Muscle layer of colon (tissue), 2 donors: ENCODE measurements at regions not wholly inside any gene's neighbourhood (a gene's known extent, or its start where the extent isn't known, plus 50 kb on each side); places are given as distances from the start of the nearest gene placed in this dataset.

Experiments
- H3K27ac ChIP-seq: one replicate; pipeline ENCODE4 v1.7.0; 2013; ENCODE audit warnings: low read depth, mild to moderate bottlenecking, low read length, moderate library complexity
- H3K27me3 ChIP-seq, 2 donors: one replicate each; pipeline ENCODE4 v1.7.0; 2013; ENCODE audit warnings: low read length in 2 of 2, mild to moderate bottlenecking in 2 of 2; ENCODE audit not compliant: insufficient read depth in 2 of 2, control insufficient read depth in 1 of 2
- H3K36me3 ChIP-seq: one replicate; pipeline ENCODE4 v1.7.0; 2013; ENCODE audit warnings: mild to moderate bottlenecking, low read length; ENCODE audit not compliant: insufficient read depth
- H3K4me1 ChIP-seq: one replicate; pipeline ENCODE4 v1.7.0; 2013; ENCODE audit warnings: mild to moderate bottlenecking, low read length; ENCODE audit not compliant: insufficient read depth
- H3K4me3 ChIP-seq, 2 donors: one replicate each; pipeline ENCODE4 v1.7.0; 2013; ENCODE audit warnings: low read length in 2 of 2, low read depth in 1 of 2, mild to moderate bottlenecking in 1 of 2, moderate library complexity in 1 of 2
- H3K9ac ChIP-seq: one replicate; pipeline ENCODE4 v1.7.0; 2013; ENCODE audit warnings: low read length
- H3K9me3 ChIP-seq: one replicate; pipeline ENCODE4 v1.7.0; 2013; ENCODE audit warnings: mild to moderate bottlenecking, low read length
- donor health status: abdominal sarcoma.
- donor health status: Adenocarcinoma of cecum.

GRCh38 chr2:556485-556884 is 120.7 kb downstream of the TMEM18 start:
- no peak overlapping the region for H3K4me3 ChIP-seq

DNA sequence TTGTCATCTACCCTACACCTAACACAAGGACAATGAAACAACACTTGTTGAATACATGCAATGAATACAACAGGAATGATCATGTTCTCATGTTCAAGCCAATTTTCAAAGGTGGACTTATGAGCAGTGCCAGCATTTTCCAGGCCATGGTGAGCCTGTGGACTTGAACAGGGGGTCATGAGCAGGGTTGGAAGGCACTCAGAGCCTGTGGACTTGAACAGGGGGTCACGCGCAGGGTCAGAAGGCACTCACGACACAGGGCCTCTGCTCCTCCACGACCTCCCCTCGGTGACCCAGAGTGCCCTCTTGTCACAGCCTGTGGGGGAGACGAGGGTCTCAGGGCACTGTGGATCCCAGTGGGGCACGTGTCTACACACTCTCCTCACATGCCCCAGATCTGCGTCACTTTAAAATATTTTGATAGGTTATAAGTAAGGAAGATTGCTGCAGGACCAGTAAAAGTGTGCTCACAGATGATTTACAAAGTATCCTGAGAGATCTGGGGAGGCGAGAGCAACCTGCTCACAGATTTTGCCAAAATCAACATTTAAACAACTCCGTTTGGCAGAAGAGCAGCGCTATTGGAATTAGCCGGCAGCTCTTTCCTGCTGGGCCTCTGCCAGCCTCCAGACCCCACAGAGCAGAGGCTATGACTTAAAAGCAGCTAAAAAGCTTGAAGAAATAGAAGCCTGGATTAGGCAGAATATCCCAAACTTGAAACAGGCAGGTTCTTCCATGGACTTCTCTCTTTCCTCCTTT is 121.9 kb downstream of the TMEM18 start:
- Histone ChIP-seq H3K9me3 (no peaks in the 10 kb centered on the region), H3K36me3 (no peaks in the 10 kb centered on the region), H3K4me1 (no peaks in the 10 kb centered on the region), H3K9ac (no peak overlapping the region), H3K27me3 (no peaks in the 10 kb centered on the region), H3K4me3 (no peak overlapping the region), H3K27ac (no peak overlapping the region)

More at GRCh38 chr2:556485-556884, 120.7 kb downstream of the TMEM18 start:
- H3K9me3 ChIP-seq = no peaks in the 10 kb centered on the region
- H3K36me3 ChIP-seq = no peaks in the 10 kb centered on the region
- no peak overlapping the region for H3K9ac ChIP-seq
- no peak overlapping the region for H3K27ac ChIP-seq
- no peaks in the 10 kb centered on the region for H3K27me3 ChIP-seq
- H3K4me1 ChIP-seq = no peaks in the 10 kb centered on the region

DNA sequence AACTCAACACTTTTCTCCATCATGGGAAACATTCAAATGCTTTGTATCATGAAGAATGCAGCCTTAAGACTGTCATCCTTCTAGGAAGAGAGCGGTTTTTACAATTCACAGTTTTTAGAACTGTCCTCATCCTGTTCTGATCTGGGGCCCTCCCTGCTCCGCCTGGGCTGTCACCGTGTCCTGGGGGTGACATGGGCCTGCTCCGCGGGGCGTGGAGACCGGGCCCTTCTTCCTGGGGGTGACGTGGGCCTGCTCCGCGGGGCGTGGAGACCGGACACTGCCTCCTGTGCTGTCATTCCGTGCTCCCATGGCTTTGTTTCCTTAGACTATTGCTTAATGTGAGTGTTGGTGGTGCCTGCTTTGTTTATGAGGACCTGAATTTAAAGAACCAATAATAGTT is 122.8 kb downstream of the TMEM18 start:
- no peaks in the 10 kb centered on the region for H3K36me3 ChIP-seq
- H3K4me3 ChIP-seq = no peak overlapping the region
- H3K9me3 ChIP-seq = no peaks in the 10 kb centered on the region
- no peaks in the 10 kb centered on the region for H3K27me3 ChIP-seq
- no peaks in the 10 kb centered on the region for H3K4me1 ChIP-seq
- H3K27ac ChIP-seq = no peak overlapping the region
- no peak overlapping the region for H3K9ac ChIP-seq

DNA sequence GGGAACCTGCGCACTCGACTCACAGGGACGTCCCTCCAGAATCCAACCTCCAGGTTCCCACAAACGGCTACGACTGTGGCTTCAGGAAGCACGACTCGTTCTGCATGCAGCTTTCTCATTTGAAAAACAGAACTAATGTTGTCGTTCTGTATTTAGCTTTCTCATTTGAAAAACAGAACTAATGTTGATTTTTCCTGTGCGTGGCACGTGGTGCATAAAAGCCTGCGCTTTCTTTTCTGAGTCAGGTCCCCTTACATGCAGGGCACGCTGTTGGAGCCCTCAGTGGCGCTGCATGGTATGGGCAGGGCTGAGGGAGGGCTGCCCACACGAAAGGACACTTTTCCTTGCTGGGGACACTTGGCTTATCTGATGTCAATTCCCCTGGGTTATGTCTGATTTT is 124.3 kb downstream of the TMEM18 start:
- no peaks in the 10 kb centered on the region for H3K9me3 ChIP-seq
- H3K4me1 ChIP-seq = no peaks in the 10 kb centered on the region
- no peak overlapping the region for H3K27ac ChIP-seq
- no peaks in the 10 kb centered on the region for H3K27me3 ChIP-seq
- H3K36me3 ChIP-seq = no peaks in the 10 kb centered on the region
- H3K9ac ChIP-seq = no peak overlapping the region
- H3K4me3 ChIP-seq = no peak overlapping the region

- no peak overlapping the region for H3K27ac ChIP-seq
- no peaks in the 10 kb centered on the region for H3K9me3 ChIP-seq
- no peaks in the 10 kb centered on the region for H3K4me1 ChIP-seq
- no peaks in the 10 kb centered on the region for H3K36me3 ChIP-seq
- H3K9ac ChIP-seq = no peak overlapping the region
- no peak overlapping the region for H3K4me3 ChIP-seq
- H3K27me3 ChIP-seq = no peaks in the 10 kb centered on the region
Observed at GRCh38 chr2:551621-552020, 125.6 kb downstream of the TMEM18 start.

DNA sequence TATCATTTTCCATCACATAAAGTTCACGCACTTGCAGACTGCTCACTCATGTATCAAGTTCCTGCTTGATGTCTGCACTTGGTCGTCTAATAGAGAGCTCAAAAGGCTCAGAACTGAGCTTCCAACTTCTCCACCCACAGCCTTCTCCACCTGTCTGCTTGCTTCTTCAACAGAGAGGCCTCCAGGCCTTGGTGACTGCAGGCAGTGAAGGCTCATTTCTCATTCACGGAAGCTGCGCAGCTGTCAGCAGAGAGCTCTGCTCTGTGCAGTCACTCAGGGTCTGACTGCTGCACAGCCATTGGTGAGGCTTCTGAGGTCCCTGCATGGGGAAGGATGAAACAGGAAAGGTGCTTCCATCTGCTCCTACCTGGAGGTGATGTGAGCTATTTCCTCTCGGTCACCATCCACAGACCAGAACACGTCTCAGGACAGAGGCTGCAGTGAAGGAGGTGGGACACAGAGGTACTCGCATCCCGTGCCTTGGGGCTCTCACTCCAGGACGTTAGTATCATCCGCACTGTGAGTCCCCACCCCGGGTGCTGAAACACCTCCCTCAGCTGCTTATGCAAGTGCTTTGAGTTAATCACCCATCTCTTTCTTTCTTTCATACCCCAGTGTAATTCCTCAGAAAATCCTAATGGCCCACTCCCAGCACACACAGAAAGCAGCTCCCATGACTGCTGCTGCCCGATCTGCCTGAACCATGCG is 126.2 kb downstream of the TMEM18 start:
- H3K27ac ChIP-seq = no peak overlapping the region
- H3K4me1 ChIP-seq = no peaks in the 10 kb centered on the region
- no peaks in the 10 kb centered on the region for H3K36me3 ChIP-seq
- H3K27me3 ChIP-seq = no peaks in the 10 kb centered on the region
- no peak overlapping the region for H3K9ac ChIP-seq
- no peaks in the 10 kb centered on the region for H3K9me3 ChIP-seq
- H3K4me3 ChIP-seq = no peak overlapping the region

- H3K27me3 ChIP-seq = no peaks in the 10 kb centered on the region
- H3K27ac ChIP-seq = no peak overlapping the region
- no peaks in the 10 kb centered on the region for H3K4me1 ChIP-seq
- no peaks in the 10 kb centered on the region for H3K9me3 ChIP-seq
- H3K4me3 ChIP-seq = no peak overlapping the region
- no peak overlapping the region for H3K9ac ChIP-seq
- no peaks in the 10 kb centered on the region for H3K36me3 ChIP-seq
Observed at GRCh38 chr2:545711-546650, 131.2 kb downstream of the TMEM18 start.

DNA sequence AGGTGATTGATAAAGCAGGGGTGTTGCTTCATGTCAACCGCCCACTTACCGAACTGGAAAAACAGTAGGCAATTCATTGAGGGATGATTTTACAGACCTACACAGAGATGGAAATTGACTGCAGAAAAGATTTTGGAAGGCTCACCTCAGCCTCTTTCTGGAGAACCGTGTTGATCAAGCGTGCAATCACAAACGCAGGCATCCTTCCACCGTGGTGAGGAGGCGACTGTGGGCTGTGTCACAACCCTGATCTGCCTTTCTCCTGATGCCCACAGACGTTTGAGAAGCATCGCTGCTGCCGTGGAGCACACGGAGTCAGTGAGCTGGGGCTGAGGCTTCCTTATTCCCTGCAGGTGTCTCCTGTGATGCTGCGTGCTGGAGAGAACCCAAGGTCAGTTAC is 132.0 kb downstream of the TMEM18 start:
- H3K27me3 ChIP-seq = no peaks in the 10 kb centered on the region
- no peak overlapping the region for H3K27ac ChIP-seq
- H3K4me3 ChIP-seq = no peak overlapping the region
- H3K9ac ChIP-seq = no peak overlapping the region
- no peaks in the 10 kb centered on the region for H3K9me3 ChIP-seq
- H3K36me3 ChIP-seq = no peaks in the 10 kb centered on the region
- H3K4me1 ChIP-seq = no peaks in the 10 kb centered on the region

- Histone ChIP-seq H3K9ac (no peak overlapping the region), H3K9me3 (no peaks in the 10 kb centered on the region), H3K4me3 (no peak overlapping the region), H3K27ac (no peak overlapping the region), H3K4me1 (no peaks in the 10 kb centered on the region), H3K27me3 (no peaks in the 10 kb centered on the region), H3K36me3 (no peaks in the 10 kb centered on the region)
Observed at GRCh38 chr2:538646-539045, 138.6 kb downstream of the TMEM18 start.

GRCh38 chr2:535222-535621 is 142.0 kb downstream of the TMEM18 start:
- no peaks in the 10 kb centered on the region for H3K27me3 ChIP-seq
- H3K9ac ChIP-seq = no peak overlapping the region
- no peaks in the 10 kb centered on the region for H3K9me3 ChIP-seq
- H3K4me3 ChIP-seq = no peak overlapping the region
- no peaks in the 10 kb centered on the region for H3K36me3 ChIP-seq
- H3K27ac ChIP-seq = no peak overlapping the region
- H3K4me1 ChIP-seq = no peaks in the 10 kb centered on the region

GRCh38 chr2:529852-530251 is 147.4 kb downstream of the TMEM18 start:
- Histone ChIP-seq H3K27me3 (no peaks in the 10 kb centered on the region), H3K36me3 (no peaks in the 10 kb centered on the region), H3K9me3 (no peaks in the 10 kb centered on the region), H3K4me3 (no peak overlapping the region), H3K27ac (no peak overlapping the region), H3K4me1 (no peaks in the 10 kb centered on the region), H3K9ac (no peak overlapping the region)
